Cerebellar nuclear complex (tissue), 1 donor: ENCODE measurements at regions not wholly inside any gene's neighbourhood (a gene's known extent, or its start where the extent isn't known, plus 50 kb on each side); places are given as distances from the start of the nearest gene placed in this dataset.

Source experiments
- DNase-seq, 2 experiments: peaks; one replicate each; lab custom pipeline; 2025; lab: John Stamatoyannopoulos, UW

- DNase-seq, result no peak
Measured at GRCh38 chr11:127640561-127641451, 640.2 kb upstream of the KIRREL3 start.

GRCh38 chr11:127639916-127640315 is 639.3 kb upstream of the KIRREL3 start:
- no peak for DNase-seq

- DNase-seq, result no peak
Measured at GRCh38 chr11:127632976-127633680, 632.6 kb upstream of the KIRREL3 start.

GRCh38 chr11:127632546-127632945 is 632.0 kb upstream of the KIRREL3 start:
- DNase-seq, result no peak

- no peak for DNase-seq
Measured at GRCh38 chr11:127631974-127632373, 631.4 kb upstream of the KIRREL3 start.

GRCh38 chr11:127629200-127629599 is 628.6 kb upstream of the KIRREL3 start:
- DNase-seq, result no peak

GRCh38 chr11:127628458-127628785 is 627.9 kb upstream of the KIRREL3 start:
- DNase-seq, result no peak

GRCh38 chr11:127627629-127628457 is 627.3 kb upstream of the KIRREL3 start:
- no peak for DNase-seq

- no peak for DNase-seq
Measured at GRCh38 chr11:127627204-127627603, 626.6 kb upstream of the KIRREL3 start.

- no peak for DNase-seq
Measured at GRCh38 chr11:127625402-127625801, 624.8 kb upstream of the KIRREL3 start.

- no peak for DNase-seq
Measured at GRCh38 chr11:127624306-127624856, 623.8 kb upstream of the KIRREL3 start.

- no peak for DNase-seq
Measured at GRCh38 chr11:127622686-127623085, 622.1 kb upstream of the KIRREL3 start.

GRCh38 chr11:127620671-127621070 is 620.1 kb upstream of the KIRREL3 start:
- no peak for DNase-seq

GRCh38 chr11:127619946-127620345 is 619.4 kb upstream of the KIRREL3 start:
- no peak for DNase-seq

- no peak for DNase-seq
Measured at GRCh38 chr11:127618721-127619120, 618.2 kb upstream of the KIRREL3 start.

- DNase-seq, result no peak
Measured at GRCh38 chr11:127616158-127616557, 615.6 kb upstream of the KIRREL3 start.

GRCh38 chr11:127612607-127613006 is 612.0 kb upstream of the KIRREL3 start:
- no peak for DNase-seq

- DNase-seq, result no peak
Measured at GRCh38 chr11:127609025-127609773, 608.6 kb upstream of the KIRREL3 start.

- DNase-seq, result no peak
Measured at GRCh38 chr11:127607487-127608085, 607.0 kb upstream of the KIRREL3 start.

GRCh38 chr11:127601578-127601977 is 601.0 kb upstream of the KIRREL3 start:
- DNase-seq, result no peak

- DNase-seq, result no peak
Measured at GRCh38 chr11:127600674-127601073, 600.1 kb upstream of the KIRREL3 start.
